Hepatocyte (in vitro differentiated cells): ENCODE measurements at regions not wholly inside any gene's neighbourhood (a gene's known extent, or its start where the extent isn't known, plus 50 kb on each side); places are given as distances from the start of the nearest gene placed in this dataset.

Source experiments
- CTCF ChIP-seq: fragments of 200-600 bp; sonication (generic); IDR thresholded peaks from 2 replicates; pipeline ENCODE4 v1.5.1; 2016; ENCODE audit warnings: antibody characterized with exemption, mild to moderate bottlenecking; ENCODE audit not compliant: poor library complexity
- EZH2phosphoT487 ChIP-seq: fragments of 200-600 bp; sonication (generic); IDR thresholded peaks from one replicate; pipeline ENCODE4 v1.6.1; 2018; ENCODE audit warnings: antibody characterized with exemption, mild to moderate bottlenecking, low read depth, moderate library complexity; ENCODE audit not compliant: unreplicated experiment, severe bottlenecking

GRCh38 chr9:750249-750967, 91.1 kb upstream of the DMRT1 start:
- TF ChIP-seq CTCF (no peak), EZH2phosphoT487 (no peak)
